Testis (tissue), 2 donors: ENCODE measurements at regions not wholly inside any gene's neighbourhood (a gene's known extent, or its start where the extent isn't known, plus 50 kb on each side); places are given as distances from the start of the nearest gene placed in this dataset.

Source experiments
- POLR2A ChIP-seq: fragments of 450-650 bp; IDR thresholded peaks from one replicate; pipeline ENCODE4 v1.6.1; 2017; ENCODE audit warnings: antibody characterized with exemption, mild to moderate bottlenecking, moderate library complexity
- TF ChIP-seq, protein P1 (sequence below), 3 experiments: fragments of 450-650 bp in 2 of 3; fragments of 200-600 bp in 1 of 3; sonication (generic) in 1 of 3; IDR thresholded peaks; one replicate each; pipeline ENCODE4 v1.5.1; 2016 to 2019; ENCODE audit warnings: antibody characterized with exemption in 3 of 3, mild to moderate bottlenecking in 2 of 3, moderate library complexity in 1 of 3

- TF ChIP-seq, protein P1, sequence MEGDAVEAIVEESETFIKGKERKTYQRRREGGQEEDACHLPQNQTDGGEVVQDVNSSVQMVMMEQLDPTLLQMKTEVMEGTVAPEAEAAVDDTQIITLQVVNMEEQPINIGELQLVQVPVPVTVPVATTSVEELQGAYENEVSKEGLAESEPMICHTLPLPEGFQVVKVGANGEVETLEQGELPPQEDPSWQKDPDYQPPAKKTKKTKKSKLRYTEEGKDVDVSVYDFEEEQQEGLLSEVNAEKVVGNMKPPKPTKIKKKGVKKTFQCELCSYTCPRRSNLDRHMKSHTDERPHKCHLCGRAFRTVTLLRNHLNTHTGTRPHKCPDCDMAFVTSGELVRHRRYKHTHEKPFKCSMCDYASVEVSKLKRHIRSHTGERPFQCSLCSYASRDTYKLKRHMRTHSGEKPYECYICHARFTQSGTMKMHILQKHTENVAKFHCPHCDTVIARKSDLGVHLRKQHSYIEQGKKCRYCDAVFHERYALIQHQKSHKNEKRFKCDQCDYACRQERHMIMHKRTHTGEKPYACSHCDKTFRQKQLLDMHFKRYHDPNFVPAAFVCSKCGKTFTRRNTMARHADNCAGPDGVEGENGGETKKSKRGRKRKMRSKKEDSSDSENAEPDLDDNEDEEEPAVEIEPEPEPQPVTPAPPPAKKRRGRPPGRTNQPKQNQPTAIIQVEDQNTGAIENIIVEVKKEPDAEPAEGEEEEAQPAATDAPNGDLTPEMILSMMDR (IDR thresholded peaks at IDR 0.05) = no peak
- TF ChIP-seq POLR2A = no peak
Measured at GRCh38 chr4:117823388-117823787, 210.9 kb upstream of the NDST3 start.
